Hindlimb muscle (tissue), 1 donor: ENCODE measurements at regions not wholly inside any gene's neighbourhood (a gene's known extent, or its start where the extent isn't known, plus 50 kb on each side); places are given as distances from the start of the nearest gene placed in this dataset.
A peak's percentile ranks its signal among the peaks of the same experiment; 100 is the strongest.
"Not testable (repeated sequence)": the region's sequence is repeated elsewhere in the genome, so short reads cannot be mapped to it uniquely, and the experiment has no call there.

Experiments used
- DNase-seq: peaks from one replicate; pipeline ENCODE4 v3.0.0-alpha.2; 2013

DNA sequence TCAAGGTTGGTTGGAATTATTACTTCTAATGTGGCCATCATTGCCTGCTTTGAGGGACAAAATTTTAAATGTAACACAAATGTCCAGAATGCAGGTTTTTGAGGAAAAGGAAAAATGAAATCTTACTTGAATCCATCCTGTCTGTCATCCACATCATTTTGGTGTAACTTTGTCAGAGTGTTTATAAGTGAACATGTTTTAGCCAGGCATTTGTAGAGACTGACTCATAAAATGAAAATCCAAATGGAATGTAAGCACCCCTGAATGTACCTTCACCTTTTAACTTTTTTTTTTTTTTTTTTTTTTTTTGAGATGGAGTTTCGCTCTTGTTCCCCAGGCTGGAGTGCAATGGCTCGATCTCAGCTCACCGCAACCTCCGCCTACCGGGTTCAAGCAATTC, 141.8 kb upstream of the BNIP2 start:
- DNase-seq = no peak

DNA sequence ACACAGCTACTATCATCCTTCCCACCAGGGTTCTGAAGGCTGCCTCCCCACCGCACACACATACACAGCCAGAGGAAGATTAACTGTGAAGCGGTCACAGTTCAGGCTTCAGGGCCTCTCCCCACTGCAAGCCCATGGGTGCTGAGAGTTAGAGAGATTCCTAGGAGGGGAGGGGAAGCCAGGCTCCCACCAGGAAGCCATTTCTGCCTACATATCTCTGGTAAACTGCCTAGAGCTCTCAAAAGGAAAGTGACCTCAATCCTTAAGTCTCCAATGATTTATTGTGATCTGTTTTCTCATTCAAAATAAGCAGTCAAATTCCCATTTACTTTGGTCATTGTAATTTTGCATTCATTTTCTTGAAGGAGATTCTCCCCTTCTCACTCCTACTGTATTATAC, 141.0 kb upstream of the BNIP2 start:
- no peak for DNase-seq

DNA sequence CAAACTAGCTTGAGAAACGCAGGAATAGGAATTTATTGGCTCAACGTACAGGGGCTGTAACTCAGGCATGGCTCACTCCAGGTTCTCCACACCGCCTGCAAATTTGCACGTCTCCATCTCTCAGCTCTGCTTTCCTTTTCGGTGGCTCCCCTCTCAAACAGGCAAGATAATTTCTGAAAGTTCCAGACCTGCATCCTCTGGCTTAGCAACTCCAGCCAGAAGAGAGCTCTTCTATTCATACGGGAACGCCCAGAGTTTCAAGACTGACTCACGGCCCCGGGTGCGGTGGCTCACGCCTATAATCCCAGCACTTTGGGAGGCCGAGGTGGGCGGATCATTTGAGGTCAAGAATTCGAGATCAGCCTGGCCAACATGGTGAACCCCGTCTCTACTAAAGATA, 139.7 kb upstream of the BNIP2 start:
- DNase-seq = no peak

DNA sequence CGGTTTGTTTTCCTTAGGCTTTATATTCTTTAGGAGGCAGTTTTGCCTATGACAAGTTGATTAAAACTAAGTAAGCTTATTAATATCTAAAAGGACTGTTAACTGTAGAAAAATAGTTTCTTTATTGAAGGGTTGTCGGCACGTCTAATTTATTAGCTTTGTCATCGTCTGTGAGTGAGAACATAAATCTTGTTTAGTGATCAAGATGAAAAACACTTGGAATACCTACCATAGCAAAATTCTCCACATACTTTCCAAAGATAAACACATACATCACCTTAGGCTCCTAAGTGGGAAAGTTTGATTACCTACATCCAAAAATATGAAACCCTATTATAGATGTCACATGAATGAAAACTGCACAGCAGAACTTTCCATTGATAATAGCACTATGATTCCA, 139.1 kb upstream of the BNIP2 start:
- no peak for DNase-seq

DNA sequence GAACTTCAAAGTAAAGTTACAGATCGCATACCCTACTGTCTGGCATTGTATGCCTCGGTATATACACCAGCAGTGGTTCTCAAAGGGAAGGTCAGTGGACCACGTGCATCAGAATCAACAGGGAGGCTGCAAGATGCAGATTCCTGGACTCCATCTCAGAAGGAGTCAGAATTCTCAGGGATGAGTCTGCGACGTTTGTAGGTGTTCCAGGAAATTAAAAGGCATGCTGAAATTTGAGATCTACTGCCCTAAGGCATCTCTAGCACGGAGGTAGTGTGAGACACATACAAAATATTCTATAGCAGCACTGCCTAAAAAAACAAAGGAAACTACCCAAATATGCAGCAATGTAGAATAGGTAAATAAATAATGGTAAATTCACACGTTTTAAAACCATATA, 136.8 kb upstream of the BNIP2 start:
- no peak for DNase-seq

DNA sequence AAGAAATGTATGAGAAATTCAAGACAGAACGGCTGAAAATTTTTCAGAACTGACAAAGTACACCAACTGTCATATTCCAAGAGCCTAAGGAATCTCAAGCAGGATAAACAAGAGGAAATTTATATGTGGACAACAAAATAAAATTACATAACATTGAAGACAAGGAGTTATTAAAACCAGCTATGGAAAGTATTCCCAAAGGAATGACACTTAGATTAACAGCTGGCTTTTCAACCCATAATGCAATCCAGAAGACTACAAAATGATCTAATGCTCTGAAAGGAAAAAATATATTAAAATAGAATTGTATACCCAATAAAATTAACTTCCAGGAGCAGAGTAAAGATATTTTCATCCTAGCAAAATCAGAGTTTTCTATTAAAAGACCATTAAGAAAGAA, 132.2 kb upstream of the BNIP2 start:
- DNase-seq = no peak

DNA sequence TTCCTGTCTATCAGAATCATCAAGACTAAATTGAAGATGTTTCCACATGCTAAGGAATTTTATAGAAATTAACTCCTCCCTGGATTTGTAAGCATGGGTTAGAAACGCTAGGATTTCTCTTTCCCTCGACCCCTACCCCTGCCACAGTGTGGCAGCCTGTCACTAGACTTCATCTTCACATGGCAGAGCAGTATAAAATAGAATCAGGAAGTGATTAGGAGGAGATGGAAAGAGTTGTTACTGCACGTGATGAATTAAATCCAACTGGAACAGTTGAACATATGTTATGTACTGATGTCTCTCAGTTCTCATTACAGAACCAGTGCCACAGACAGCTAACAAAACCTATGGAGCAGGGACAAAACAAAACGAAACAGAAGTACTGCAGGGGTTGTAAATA, 130.0 kb upstream of the BNIP2 start:
- DNase-seq = no peak

DNA sequence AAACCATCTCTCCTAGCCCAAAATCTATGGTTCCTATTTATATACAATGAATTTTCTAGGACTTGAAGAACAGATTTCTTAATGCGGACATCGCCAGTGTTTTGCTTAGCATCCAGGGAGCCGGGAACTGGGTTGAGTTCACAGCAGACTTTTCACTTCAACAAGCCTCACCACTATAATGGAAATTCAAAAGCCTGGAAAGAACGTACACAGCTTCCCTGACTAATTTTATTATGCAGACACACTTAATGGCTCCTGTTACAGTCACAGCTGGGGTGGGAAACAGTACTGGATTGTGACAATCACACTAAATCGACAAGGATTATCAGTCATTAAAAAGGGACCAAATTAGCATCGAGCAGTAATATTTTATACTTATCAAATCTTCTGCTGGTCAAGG, 129.2 kb upstream of the BNIP2 start:
- no peak for DNase-seq

DNA sequence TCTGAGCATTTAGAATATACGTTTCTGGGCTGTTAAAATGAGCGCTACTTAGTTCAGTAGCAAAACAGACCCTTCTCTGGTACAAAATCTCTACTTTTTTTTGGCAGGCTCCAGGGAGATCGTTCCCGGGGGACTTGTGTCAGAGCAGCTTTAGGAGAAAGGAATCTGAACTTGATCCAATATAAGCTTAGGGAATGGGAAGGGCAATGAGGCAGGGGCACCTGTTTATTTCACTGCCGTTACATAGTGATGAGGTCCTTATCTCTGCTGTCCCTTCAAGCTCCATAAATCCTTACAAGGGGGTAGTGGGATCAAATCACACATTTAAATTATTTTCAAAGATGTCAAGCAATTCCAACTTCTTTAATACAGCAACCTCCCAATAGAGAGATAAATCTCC, 128.7 kb upstream of the BNIP2 start:
- DNase-seq = no peak

DNA sequence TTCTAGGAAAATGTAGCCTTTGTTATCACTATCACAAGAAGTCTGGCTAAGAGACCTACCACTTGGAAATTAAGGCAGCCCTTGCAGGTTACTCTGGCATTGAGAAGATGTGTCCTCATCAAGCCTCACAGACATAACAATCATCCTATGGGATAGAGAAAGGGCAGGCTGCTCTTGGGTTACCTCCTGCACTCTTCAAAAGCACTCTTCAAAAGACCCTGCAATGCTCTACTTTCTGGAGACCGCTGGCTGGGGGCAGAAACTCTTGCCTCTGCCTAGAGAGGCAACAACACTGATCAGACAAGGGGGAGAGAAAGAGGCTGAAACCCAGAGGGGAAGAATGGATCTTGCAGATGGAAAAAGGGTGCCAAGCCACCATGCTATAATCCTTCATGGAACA, 127.9 kb upstream of the BNIP2 start:
- DNase-seq = no peak

DNA sequence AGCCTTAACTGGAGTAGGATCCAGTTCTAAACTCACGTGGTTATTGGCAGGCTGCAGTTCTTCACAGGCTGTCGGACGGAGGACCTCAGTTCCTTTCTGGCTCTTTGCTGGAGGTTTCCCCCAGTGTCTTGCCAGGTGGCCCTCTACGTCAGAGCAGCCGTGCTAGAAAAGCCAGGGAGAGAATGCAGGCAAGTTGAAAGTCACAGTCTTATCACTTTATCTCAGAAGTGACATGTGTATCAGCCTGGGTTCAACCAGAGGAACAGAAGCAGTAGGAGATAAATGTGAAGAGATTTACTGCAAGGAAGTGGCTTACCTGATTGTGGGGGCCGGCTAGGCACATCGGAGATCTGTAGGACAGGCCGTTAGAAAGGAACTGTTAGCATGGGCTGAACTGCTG, 125.3 kb upstream of the BNIP2 start:
- DNase-seq = no peak

DNA sequence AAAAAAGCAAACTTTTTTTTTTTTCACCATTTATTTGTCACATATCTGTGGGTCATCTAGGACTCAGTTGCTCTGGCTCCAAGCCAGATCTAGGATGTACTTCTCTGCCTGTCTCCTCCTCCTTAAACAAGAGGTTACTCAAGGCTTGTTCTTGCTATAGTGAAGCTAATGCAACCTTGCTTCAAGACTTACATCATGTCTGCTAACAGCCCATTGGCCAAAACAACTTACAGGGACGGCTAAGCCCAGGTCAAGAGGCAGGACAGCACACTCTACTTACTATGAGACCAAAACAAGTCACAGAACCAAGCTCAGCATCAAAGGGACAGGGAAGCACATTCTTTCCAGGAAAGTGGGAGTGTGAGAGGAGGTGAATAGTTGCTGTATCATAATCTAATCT, 123.8 kb upstream of the BNIP2 start:
- DNase-seq = no peak

DNA sequence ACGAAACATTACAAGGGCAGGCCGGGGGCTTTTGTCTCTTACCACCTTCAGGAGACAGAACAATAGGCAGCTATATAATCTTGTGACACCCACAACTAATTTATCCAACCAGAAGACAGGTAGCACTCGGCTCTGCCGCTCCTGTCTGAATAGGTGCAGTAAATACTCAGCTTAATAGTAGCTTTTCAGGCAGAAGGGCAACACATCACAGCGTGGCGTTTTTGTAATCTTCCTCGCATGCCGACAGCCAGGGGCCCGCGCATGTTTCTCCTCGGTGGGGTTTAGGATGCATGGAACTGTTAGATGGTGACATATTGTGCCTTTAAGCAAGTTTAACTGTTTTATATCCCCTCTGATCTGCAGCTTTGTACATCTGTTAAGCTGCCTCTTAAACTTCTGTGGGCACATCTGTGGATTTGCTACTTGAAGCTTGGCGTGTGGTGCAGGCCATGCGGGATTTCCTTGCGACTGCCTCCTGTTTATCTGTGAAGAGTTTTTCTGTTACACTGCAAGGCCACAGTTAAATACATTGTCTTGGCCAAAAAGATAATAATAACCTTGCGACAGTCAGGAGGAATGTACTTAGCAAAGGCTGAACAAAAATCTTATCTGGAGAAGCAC, 123.2 kb upstream of the BNIP2 start:
- no peak for DNase-seq

DNA sequence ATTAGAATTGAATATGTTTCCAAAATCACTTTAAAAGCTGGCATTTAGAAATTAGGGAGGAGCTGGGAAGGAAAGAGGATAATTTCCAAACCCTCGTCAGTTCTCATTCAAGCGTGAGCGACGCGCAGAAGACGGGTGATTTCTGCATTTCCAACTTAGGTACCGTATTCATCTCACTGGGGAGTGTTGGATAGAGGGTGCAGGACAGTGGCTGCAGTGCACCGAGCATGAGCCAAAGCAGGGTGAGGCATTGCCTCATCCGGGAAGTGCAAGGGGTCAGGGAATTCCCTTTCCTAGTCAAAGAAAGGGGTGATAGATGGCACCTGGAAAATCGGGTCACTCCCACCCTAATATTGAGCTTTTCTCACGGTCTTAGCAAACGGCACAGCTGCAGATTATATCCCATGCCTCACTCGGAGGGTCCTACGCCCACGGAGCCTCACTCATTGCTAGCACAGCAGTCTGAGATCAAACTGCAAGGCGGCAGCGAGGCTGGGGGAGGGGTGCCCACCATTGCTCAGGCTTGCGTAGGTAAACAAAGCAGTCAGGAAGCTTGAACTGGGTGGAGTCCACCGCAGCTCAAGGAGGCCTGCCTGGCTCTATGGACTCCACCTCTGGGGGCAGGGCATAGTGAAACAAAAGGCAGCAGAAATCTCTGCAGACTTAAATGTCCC, 114.3 kb upstream of the BNIP2 start:
- DNase-seq = not testable (repeated sequence)

DNA sequence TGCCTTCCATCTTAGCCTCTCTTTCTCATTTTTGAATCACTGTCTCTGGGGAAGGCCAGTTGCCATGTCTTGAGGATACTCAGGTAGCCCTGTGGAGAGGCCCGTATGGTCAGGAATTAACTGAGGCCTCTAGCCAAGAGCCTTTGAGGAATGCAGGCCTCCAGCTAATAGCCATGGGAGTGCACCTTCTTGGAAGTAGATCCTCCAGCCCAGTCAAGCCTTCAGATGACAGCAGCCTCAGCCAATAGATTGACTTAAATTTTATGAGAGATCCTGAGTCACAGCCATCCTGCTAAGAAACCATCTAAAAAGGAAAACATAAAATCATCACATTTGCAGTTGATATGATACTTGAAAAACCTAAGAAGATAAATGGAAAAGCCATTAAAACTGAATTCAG, 112.5 kb upstream of the BNIP2 start:
- DNase-seq = no peak

DNA sequence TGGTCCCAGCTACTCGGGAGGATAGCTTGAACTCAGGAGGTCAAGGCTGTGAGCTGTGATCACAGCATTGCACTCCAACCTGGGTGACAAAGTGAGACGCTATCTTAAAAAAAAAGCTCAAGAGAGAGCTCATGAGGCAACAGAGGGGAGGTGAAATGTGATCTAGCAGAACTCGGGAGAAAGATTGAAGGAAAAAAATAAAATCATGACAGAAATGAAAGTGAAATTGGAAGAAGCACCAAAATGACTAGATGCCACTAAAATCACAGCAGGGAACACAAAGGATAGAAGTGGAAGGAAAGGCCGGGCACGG, 109.4 kb upstream of the BNIP2 start:
- no peak for DNase-seq

DNA sequence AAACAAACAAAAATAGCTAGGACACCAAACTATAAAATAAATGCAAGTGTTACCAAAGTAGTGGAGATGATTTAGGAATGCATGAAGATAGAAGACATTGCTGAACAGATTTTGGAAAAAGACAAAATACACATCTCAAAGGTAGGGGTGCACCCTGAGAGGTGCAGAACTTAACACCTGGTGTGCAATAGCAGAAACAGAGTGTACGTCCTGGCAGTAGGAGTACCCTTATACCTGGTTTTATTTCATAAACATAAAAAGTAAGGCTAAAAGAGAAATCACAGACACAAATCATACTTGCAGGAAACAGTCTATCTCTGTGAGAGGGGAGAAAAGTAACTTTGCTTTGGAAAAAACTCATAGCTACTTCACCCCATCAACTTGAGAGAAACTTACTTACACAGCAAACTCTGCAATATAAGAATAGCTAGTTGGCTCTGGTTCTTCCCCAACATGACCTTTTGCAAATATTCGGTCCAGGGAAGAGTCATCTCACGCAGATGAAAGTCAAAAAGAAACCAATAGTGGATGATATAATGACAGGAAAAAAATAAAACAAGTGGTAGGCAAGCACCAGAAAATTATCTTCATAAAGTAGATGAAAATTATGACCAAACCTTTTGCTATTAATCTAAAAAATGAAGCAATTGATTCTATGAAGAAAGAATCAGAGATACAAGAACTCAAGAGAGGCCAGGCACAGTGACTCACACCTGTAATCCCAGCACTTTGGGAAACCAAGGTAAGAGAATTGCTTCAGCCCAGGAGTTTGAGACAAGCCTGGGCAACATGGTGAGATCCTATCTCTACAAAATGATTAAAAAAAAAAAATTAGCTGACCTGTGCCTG, 108.9 kb upstream of the BNIP2 start:
- DNase-seq = no peak

DNA sequence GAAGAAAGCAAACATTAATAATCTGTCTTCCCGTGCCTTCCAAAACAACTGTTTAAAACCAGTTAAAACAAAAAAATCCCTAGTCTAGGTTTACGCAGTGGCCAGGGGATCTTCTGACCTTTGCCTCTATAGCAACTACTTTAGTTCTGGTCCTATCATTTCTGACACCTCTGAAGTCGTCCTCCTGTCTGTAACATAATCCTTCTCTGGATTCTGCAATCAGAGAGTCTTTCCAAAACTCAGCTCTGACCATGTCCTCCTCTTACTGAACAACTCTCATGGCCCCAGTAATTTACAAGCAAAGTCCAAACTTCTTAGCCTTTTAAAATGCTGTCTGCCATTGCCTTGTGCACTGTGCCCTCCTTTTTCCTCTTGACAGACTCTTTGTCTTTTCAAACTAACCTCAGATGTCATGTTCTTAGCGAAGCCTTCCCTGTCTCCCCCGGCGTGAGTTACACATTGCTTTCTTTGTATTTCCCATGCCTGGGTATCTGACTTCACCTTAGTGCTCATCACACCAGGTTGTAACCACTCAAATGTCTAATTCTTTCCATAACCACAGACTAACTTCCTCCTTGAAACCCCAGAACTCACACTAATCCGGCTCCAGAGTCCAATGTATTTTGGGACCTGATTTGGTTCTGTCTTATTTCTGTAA, 105.2 kb upstream of the BNIP2 start:
- no peak for DNase-seq

DNA sequence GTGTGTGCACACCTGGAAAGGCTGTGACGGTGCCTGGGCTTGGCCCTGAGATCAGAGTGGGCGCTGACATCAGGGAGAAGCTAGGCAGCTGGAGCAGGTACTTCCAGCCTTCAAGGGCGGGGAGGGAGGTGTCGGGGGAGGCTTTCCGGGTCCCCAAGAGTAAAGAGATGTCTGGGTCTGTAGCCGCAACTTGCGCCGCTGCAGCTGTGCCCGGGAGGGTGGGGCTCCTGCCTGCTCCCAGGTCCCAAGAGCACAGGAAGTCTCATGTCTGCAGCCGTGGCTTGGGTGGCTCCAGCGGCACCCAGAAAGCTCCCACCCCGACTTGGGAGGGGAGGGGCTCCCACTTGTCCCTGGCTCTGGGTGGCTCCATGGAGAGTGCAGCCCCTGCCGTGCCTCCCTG, 103.2 kb upstream of the BNIP2 start:
- DNase-seq = no peak

DNA sequence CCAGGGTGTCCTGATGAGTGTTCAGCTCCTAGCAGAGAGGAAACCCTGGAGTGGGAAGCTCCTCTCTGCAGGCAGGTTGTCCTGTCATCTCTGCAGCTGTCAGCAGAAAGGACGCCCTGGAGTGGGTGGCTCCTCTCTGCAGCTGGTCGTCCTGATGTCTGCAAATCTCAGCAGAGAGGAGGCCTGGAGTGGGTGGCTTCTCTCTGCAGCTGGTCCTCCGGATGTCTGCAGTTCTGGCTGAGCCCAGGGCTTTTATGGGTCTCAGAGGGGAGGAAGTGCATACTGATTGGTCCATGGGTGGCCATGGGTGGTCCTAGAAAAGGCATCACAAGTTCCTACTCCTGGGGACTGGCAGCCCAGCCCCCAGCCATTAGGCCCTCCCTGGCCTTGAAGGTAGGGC, 102.6 kb upstream of the BNIP2 start:
- DNase-seq = peak; percentile 12

DNA sequence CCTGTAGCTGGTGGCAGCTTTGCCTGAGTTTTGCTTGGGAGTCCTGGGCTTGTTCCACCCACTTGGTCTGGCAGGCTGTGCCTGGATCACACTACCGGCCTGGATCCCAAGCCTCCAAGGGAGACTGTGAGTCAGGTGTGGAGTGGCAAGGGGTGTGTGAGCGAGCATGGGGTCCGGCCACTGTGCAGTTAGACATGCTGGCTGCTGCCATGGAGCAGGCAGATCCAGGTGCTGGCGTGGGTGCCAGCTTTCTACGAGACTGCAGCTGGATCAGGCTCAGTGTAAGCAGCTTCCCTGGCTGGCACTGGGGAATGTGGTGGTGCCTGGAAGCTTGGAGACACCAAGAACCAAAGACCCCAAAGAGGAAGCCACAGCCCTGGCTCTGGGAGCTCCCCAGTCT, 102.0 kb upstream of the BNIP2 start:
- DNase-seq = no peak

DNA sequence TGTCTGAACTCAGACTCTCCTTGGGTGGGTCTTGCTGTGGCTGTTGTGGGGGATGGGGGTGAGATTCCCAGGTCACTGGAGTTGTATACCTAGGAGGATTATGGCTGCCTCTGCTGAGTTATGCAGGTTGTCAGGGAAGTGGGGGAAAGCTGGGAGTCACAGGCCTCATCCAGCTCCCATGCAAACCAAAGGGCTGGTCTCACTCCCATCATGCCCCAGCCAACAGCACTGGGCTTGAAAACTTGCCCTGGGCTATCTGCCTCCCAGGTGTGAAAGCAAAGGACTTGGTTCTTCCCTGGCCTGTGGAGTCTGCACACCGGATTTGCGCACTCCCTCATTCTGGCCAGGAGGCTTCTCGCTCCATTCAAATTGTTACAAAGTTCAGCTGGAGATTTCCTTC, 97.3 kb upstream of the BNIP2 start:
- not testable (repeated sequence) for DNase-seq

DNA sequence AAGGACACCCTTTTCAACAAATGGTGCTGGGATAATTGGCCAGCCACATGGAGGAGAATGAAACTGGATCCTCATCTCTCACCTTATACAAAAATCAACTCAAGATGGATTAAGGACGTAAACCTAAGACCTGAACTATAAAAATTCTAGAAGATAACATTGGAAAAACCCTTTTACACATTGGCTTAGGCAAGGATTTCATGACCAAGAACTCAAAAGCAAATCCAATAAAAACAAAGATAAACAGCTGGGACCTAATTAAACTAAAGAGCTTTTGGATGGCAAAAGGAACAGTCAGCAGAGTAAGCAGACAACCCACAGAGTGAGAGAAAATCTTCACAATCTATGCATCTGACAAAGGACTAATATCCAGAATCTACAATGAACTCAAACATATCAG, 96.9 kb upstream of the BNIP2 start:
- DNase-seq = not testable (repeated sequence)
